D721Med (cell line): ENCODE measurements at regions not wholly inside any gene's neighbourhood (a gene's known extent, or its start where the extent isn't known, plus 50 kb on each side); places are given as distances from the start of the nearest gene placed in this dataset.
A peak's percentile ranks its signal among the peaks of the same experiment; 100 is the strongest.

Experiments used
- DNase-seq: peaks from one replicate; pipeline ENCODE4 v3.0.0; 2011; ENCODE audit warnings: low spot score; ENCODE audit not compliant: insufficient read length
- FAIRE-seq: peaks from 2 replicates; lab custom pipeline; 2011; peaks lifted over from hg19 to GRCh38; lab: Jason Lieb, UNC
- TF ChIP-seq, protein P1 (sequence below): IDR thresholded peaks from 2 replicates; pipeline ENCODE4 v1.5.1; 2012; ENCODE audit warnings: mild to moderate bottlenecking, control low read depth; ENCODE audit not compliant: insufficient read depth; ENCODE audit errors: missing control alignments

DNA sequence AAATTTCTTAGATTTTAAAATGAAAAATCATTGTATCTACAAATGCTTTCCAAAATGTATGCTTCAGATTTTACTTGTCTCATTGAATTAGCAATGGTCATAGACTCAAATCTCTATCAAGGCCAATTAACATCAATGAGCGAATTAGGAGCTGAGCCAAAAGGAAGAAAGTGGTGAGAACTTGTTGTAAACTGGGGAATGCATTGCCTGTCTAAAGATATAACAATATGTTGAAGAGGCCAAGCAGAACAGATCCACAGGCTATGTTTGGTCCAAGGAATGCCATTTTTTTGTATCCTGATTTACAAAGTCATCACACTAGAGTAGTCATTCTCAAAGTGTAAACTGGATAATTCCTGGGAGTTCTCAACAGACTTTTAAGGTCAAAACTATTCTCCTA, 370.7 kb downstream of the GJA1 start:
- FAIRE-seq, result no peak
- TF ChIP-seq, protein P1, sequence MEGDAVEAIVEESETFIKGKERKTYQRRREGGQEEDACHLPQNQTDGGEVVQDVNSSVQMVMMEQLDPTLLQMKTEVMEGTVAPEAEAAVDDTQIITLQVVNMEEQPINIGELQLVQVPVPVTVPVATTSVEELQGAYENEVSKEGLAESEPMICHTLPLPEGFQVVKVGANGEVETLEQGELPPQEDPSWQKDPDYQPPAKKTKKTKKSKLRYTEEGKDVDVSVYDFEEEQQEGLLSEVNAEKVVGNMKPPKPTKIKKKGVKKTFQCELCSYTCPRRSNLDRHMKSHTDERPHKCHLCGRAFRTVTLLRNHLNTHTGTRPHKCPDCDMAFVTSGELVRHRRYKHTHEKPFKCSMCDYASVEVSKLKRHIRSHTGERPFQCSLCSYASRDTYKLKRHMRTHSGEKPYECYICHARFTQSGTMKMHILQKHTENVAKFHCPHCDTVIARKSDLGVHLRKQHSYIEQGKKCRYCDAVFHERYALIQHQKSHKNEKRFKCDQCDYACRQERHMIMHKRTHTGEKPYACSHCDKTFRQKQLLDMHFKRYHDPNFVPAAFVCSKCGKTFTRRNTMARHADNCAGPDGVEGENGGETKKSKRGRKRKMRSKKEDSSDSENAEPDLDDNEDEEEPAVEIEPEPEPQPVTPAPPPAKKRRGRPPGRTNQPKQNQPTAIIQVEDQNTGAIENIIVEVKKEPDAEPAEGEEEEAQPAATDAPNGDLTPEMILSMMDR, result no peak
- DNase-seq, result no peak

- no peak for DNase-seq
- TF ChIP-seq, protein P1, result no peak
- no peak for FAIRE-seq
These were observed 373.8 kb downstream of the GJA1 start for GRCh38 chr6:121809211-121809610.

DNA sequence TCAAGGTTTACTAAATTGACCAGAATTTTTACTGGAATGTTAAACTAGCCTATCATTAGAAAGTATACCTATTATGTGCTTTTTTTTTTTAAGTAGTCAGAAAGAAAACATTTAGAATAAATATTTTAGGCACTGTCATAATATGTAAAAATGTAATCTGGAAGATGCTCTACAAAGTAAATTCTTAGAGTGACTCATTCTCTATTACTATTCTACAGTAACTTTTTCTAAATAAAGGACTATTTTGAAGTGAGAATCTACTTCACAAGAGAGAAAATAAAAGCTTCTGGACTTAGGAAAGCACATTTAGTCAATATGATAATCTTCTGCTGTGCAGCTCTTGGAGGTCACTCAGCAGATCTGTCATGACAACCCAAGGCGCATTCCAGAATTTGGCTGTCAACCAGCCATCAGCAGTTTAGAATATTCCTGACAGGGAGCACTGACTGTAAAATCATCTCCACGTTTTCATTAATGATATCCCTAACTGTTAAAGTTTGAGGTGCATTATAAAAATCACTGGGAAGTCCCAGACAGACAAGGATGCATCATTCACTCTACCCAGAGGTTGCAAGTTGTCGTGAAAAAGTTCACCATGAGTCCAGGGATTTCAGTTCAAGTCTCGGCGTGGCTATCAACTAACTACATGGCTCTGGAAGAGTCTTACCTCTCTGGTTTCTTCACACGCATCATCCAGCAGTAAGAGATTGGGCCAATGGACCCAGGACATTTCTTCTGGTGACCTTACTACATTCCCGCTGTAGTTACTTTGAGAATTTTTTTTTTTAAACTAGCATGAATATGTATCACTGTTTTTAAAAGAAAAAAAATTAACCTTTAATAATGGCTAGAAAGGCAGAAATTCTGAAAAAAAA, 374.9 kb downstream of the GJA1 start:
- no peak for FAIRE-seq
- TF ChIP-seq, protein P1, result no peak
- no peak for DNase-seq

- TF ChIP-seq, protein P1, result no peak
- FAIRE-seq (no peak), DNase-seq (no peak)
These were observed 375.7 kb downstream of the GJA1 start for GRCh38 chr6:121811106-121811505.

DNA sequence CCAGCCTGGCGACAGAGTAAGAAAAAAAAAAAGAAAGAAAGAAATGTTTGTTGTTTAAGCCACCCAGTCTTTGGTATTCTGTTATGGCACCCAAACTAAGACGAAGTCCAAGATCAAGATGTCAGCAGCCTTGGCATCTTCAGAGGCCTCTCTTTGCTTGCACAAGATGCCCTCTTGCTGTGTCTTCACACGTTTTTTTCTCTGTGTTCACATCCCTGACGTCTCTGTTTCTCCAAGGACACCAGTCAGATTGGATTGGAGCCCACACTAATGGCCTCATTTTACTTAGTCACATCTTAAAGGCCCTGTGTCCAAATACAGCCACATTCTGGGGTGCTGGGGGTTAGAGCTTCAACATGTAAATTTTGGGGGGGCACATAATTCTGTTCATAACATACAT, 380.9 kb downstream of the GJA1 start:
- FAIRE-seq, result no peak
- TF ChIP-seq, protein P1, result no peak

DNA sequence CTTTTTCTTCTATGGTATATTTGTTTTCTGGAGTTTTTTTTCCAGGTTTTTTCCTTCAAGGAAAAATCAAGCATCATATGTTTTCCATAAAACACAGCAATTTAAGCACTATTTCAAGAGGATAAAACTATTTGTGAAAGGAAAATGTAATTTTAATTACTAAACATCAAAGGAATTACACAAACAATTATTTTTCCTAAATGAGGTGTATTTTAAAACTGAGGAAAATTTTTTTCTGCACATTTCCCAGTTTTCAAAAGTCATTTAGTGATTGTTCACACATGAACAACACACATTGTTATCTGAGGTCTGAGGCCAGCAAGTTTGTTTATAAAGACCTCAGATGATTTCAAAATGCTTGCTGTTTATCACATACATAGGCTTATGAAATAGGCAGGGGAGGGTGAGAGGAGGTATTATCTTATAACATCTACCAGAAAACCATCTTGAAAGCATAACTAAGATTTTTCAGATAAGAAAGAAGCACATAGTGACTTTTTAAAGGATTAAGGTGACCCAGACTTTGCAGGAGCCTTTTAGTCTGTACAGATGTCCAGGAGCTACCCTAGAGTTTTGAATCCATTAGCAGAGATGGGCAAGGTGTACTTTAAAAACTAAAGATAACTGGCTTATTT, 381.6 kb downstream of the GJA1 start:
- DNase-seq (no peak), FAIRE-seq (peak; percentile 6)
- TF ChIP-seq, protein P1, result no peak

More for the DNA sequence above, 380.9 kb downstream of the GJA1 start:
- no peak for DNase-seq

- TF ChIP-seq, protein P1, result no peak
- no peak for DNase-seq
- FAIRE-seq, result no peak
These were observed 388.0 kb downstream of the GJA1 start for GRCh38 chr6:121823437-121823851.
